ENCODE measurements at regions not wholly inside any gene's neighbourhood (a gene's known extent, or its start where the extent isn't known, plus 50 kb on each side); places are given as distances from the start of the nearest gene placed in this dataset.

DNA sequence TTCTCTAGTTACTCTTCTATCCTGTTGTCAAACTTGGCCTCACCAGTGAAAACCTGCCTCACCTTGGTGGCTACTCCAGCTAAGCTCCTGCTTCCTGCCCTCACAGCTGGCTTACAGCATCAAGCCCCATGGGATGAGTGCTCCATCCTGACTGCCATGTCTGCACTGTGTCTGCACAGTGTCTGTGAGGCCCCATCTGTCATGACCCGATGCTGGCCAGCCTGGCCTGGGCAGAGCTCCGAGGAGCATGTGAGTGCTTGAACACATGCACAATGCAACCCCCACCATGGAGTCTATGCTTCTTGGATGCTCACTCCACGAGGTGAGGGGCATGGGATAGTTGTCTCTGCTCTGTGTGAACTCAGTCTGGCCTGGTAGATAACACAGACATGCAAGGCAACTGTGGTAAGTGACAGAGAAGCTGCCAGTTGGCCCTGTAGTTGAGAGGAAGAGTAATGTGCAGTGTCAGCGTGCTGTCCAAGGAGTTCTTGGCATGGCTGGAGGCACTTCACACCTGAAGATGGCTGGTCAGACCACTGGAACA, 207.1 kb upstream of the ZNF32 start:
- 0 out of 3 replicates have a peak, but pooled peaks have one; percentile 39 for ATAC-seq (ENCODE audit: insufficient read depth, low read depth)
- TF ChIP-seq EZH2 (IDR thresholded peaks at IDR 0.05; ENCODE audit: borderline replicate concordance, low read depth, low read length, severe bottlenecking): no peak
- TF ChIP-seq, protein P1, sequence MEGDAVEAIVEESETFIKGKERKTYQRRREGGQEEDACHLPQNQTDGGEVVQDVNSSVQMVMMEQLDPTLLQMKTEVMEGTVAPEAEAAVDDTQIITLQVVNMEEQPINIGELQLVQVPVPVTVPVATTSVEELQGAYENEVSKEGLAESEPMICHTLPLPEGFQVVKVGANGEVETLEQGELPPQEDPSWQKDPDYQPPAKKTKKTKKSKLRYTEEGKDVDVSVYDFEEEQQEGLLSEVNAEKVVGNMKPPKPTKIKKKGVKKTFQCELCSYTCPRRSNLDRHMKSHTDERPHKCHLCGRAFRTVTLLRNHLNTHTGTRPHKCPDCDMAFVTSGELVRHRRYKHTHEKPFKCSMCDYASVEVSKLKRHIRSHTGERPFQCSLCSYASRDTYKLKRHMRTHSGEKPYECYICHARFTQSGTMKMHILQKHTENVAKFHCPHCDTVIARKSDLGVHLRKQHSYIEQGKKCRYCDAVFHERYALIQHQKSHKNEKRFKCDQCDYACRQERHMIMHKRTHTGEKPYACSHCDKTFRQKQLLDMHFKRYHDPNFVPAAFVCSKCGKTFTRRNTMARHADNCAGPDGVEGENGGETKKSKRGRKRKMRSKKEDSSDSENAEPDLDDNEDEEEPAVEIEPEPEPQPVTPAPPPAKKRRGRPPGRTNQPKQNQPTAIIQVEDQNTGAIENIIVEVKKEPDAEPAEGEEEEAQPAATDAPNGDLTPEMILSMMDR (IDR thresholded peaks at IDR 0.05; ENCODE audit: borderline replicate concordance, extremely low read depth, low read length, poor library complexity, severe bottlenecking): no peak
- DNase-seq: no peak

DNA sequence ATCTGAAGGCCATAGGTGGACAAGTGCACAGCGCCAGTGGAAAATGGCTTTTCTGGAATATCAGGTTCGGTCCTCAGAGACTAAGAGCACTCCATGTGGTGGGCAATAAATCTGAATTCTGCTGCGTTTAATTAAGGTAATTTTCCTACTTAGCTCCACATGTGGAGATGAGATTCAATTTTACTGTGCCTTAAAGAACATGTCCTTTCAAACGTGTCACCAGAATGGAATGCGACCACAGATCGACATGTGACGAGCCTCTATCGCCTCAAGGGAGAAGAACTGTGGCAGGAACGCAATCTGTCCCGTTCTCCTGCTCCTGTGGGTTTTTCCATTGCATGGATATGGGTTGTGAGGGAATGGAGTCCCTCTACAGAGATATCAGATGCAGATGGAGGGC, 205.3 kb upstream of the ZNF32 start:
- no peak overlapping the region for H3K27ac ChIP-seq (ENCODE audit: low read length)
- no peaks in the 10 kb centered on the region for H3K4me1 ChIP-seq (ENCODE audit: insufficient read depth, low read length)
- H3K79me2 ChIP-seq (ENCODE audit: insufficient read depth, low read length): no peaks in the 10 kb centered on the region
- DNase-seq (no peak), ATAC-seq (ENCODE audit: insufficient read depth, low read depth) (no peak)
- no peaks in the 10 kb centered on the region for H4K20me1 ChIP-seq (ENCODE audit: insufficient read depth, low read length)
- no peaks in the 10 kb centered on the region for H3K36me3 ChIP-seq (ENCODE audit: insufficient read depth, low read length)
- no peaks in the 10 kb centered on the region for H3K9me3 ChIP-seq (ENCODE audit: insufficient read depth, low read length, severe bottlenecking)
- H3K27me3 ChIP-seq (ENCODE audit: insufficient read depth, low read length, poor library complexity): no peaks in the 10 kb centered on the region
- no peak overlapping the region for H3K4me3 ChIP-seq (ENCODE audit: low read depth in 1 of 2, low read length in 2 of 2)
- H3K4me2 ChIP-seq (ENCODE audit: insufficient read depth, low read length): no peak overlapping the region
- no peak overlapping the region for H2AFZ ChIP-seq (ENCODE audit: low read depth, low read length)
- no peak for TF ChIP-seq EZH2 (IDR thresholded peaks at IDR 0.05; ENCODE audit: borderline replicate concordance, low read depth, low read length, severe bottlenecking)
- TF ChIP-seq, protein P1 (IDR thresholded peaks at IDR 0.05; ENCODE audit: borderline replicate concordance, extremely low read depth, low read length, poor library complexity, severe bottlenecking): no peak
- no peak overlapping the region for H3K9ac ChIP-seq (ENCODE audit: low read depth, low read length)

More for the DNA sequence above, 207.1 kb upstream of the ZNF32 start:
- Histone ChIP-seq H3K36me3 (ENCODE audit: insufficient read depth, low read length) (no peaks in the 10 kb centered on the region), H3K4me2 (ENCODE audit: insufficient read depth, low read length) (no peak overlapping the region), H3K9me3 (ENCODE audit: insufficient read depth, low read length, severe bottlenecking) (no peaks in the 10 kb centered on the region), H3K4me3 (ENCODE audit: low read depth in 1 of 2, low read length in 2 of 2) (no peak overlapping the region), H3K27me3 (ENCODE audit: insufficient read depth, low read length, poor library complexity) (no peaks in the 10 kb centered on the region), H3K79me2 (ENCODE audit: insufficient read depth, low read length) (no peaks in the 10 kb centered on the region), H4K20me1 (ENCODE audit: insufficient read depth, low read length) (no peaks in the 10 kb centered on the region), H3K27ac (ENCODE audit: low read length) (no peak overlapping the region), H3K9ac (ENCODE audit: low read depth, low read length) (no peak overlapping the region), H2AFZ (ENCODE audit: low read depth, low read length) (no peak overlapping the region), H3K4me1 (ENCODE audit: insufficient read depth, low read length) (no peaks in the 10 kb centered on the region)

DNA sequence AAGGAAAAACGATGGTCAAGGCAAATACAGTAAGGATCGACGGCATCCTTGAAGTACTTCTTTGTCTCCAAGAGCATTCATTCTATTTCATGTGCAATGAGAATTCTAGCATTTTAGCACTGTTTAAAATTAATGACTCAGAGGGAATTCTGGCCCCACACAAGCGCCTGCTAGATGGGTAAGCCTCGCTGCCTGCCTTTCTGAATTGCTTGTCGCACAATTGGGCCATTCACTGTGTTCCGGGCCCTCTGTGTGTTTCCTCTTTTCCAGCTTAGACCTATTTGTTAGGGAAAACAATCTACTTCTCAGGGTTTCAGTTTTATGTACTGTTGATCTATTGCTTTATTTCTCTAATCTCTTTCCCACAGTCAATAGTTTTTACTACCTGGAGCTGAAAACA, 204.7 kb upstream of the ZNF32 start:
- no peaks in the 10 kb centered on the region for H3K79me2 ChIP-seq (ENCODE audit: insufficient read depth, low read length)
- no peaks in the 10 kb centered on the region for H3K36me3 ChIP-seq (ENCODE audit: insufficient read depth, low read length)
- H4K20me1 ChIP-seq (ENCODE audit: insufficient read depth, low read length): no peaks in the 10 kb centered on the region
- H3K4me2 ChIP-seq (ENCODE audit: insufficient read depth, low read length): no peak overlapping the region
- DNase-seq (no peak), ATAC-seq (ENCODE audit: insufficient read depth, low read depth) (no peak)
- no peak overlapping the region for H2AFZ ChIP-seq (ENCODE audit: low read depth, low read length)
- no peaks in the 10 kb centered on the region for H3K9me3 ChIP-seq (ENCODE audit: insufficient read depth, low read length, severe bottlenecking)
- H3K27me3 ChIP-seq (ENCODE audit: insufficient read depth, low read length, poor library complexity): no peaks in the 10 kb centered on the region
- H3K4me1 ChIP-seq (ENCODE audit: insufficient read depth, low read length): no peaks in the 10 kb centered on the region
- H3K27ac ChIP-seq (ENCODE audit: low read length): no peak overlapping the region
- H3K4me3 ChIP-seq (ENCODE audit: low read depth in 1 of 2, low read length in 2 of 2): no peak overlapping the region
- TF ChIP-seq, protein P1 (IDR thresholded peaks at IDR 0.05; ENCODE audit: borderline replicate concordance, extremely low read depth, low read length, poor library complexity, severe bottlenecking): no peak
- TF ChIP-seq EZH2 (IDR thresholded peaks at IDR 0.05; ENCODE audit: borderline replicate concordance, low read depth, low read length, severe bottlenecking): no peak
- H3K9ac ChIP-seq (ENCODE audit: low read depth, low read length): no peak overlapping the region
